ENCODE measurements at regions not wholly inside any gene's neighbourhood (a gene's known extent, or its start where the extent isn't known, plus 50 kb on each side); places are given as distances from the start of the nearest gene placed in this dataset.

GRCh38 chr12:107470645-107471044, 215.0 kb upstream of the PWP1 start:
- Histone ChIP-seq H3K9ac (ENCODE audit: low read length) (no peak overlapping the region), H4K20me1 (ENCODE audit: low read length) (no peaks in the 10 kb centered on the region), H3K4me3 (ENCODE audit: low read length) (no peak overlapping the region), H3K4me2 (ENCODE audit: low read length) (no peak overlapping the region), H3K9me2 (replicated peaks; ENCODE audit: low read length) (no peaks in the 10 kb centered on the region), H3K27me3 (ENCODE audit: low read length) (no peaks in the 10 kb centered on the region), H3K9me3 (ENCODE audit: low read length) (no peaks in the 10 kb centered on the region), H3K4me1 (ENCODE audit: insufficient read depth, low read length) (no peaks in the 10 kb centered on the region), H3F3A (ENCODE audit: low read length, unreplicated experiment) (no peaks in the 10 kb centered on the region), H3K27ac (ENCODE audit: low read length) (no peak overlapping the region), H2AFZ (ENCODE audit: low read length) (no peak overlapping the region), H3K36me3 (ENCODE audit: low read depth, low read length) (no peaks in the 10 kb centered on the region), H3K79me2 (ENCODE audit: low read length) (no peaks in the 10 kb centered on the region)
- DNase-seq (no peak), ATAC-seq (no peak)
- intact Hi-C loops (cut with micrococcal nuclease) = no loop called here
- TF ChIP-seq EZH2phosphoT487 (IDR thresholded peaks at IDR 0.05; ENCODE audit: borderline replicate concordance, low read length) (no peak), EZH2 (IDR thresholded peaks at IDR 0.05; ENCODE audit: low read length, unreplicated experiment) (no peak)
- TF ChIP-seq, protein P1, sequence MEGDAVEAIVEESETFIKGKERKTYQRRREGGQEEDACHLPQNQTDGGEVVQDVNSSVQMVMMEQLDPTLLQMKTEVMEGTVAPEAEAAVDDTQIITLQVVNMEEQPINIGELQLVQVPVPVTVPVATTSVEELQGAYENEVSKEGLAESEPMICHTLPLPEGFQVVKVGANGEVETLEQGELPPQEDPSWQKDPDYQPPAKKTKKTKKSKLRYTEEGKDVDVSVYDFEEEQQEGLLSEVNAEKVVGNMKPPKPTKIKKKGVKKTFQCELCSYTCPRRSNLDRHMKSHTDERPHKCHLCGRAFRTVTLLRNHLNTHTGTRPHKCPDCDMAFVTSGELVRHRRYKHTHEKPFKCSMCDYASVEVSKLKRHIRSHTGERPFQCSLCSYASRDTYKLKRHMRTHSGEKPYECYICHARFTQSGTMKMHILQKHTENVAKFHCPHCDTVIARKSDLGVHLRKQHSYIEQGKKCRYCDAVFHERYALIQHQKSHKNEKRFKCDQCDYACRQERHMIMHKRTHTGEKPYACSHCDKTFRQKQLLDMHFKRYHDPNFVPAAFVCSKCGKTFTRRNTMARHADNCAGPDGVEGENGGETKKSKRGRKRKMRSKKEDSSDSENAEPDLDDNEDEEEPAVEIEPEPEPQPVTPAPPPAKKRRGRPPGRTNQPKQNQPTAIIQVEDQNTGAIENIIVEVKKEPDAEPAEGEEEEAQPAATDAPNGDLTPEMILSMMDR (conservative IDR thresholded peaks at IDR 0.05; ENCODE audit: low read depth, low read length) = no peak
- BruUV-seq (replicated peaks) = no TSS peak
- CTCF ChIA-PET = no interaction called here
- POLR2A ChIA-PET (ENCODE audit: unreplicated experiment) = no interaction called here

DNA sequence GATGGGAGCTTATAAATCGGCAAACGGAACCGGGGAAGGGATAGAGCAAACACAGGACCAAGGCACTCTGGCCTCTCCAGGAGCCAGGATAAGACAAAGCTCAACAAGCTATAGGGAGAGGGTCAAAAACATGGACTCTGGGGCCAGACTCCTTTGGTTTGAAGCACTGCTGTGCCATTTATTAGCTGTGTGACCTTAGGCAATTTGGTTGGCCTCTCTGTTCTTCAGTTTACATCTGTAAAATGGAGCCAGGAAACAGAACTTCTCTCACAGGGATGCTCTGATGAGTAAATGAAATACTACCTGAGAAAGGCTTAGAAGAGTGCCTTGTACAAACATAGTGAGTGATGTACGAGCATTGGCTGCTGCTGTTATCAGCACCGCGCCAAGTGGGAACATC, 213.3 kb upstream of the PWP1 start:
- POLR2A ChIA-PET (ENCODE audit: unreplicated experiment) = no interaction called here

DNA sequence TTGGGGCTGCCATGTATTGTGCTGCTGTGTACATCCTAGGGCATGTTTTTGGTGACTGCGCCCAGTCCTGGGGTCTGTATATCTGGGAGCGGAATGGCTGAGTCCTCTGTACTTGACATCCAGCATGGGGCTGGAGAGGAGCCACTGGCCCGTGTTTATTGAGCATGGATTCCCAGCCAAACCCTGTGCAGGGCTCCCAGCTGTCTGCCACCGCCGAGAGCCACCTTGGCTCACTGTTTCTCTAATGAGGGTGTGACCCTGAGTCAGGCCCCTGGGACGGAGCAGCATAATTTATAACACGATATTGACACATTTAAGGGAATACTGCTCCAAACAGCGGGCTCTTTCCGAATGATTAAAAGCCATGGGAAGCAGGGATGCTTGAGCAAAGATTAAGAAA, 211.5 kb upstream of the PWP1 start:
- no peaks in the 10 kb centered on the region for H3F3A ChIP-seq (ENCODE audit: low read length, unreplicated experiment)
- no TSS peak for BruUV-seq (replicated peaks)
- ATAC-seq (no peak), DNase-seq (no peak)
- H3K27me3 ChIP-seq (ENCODE audit: low read length) = no peaks in the 10 kb centered on the region
- H3K4me2 ChIP-seq (ENCODE audit: low read length) = no peak overlapping the region
- ChIA-PET POLR2A (ENCODE audit: unreplicated experiment) (no interaction called here), CTCF (no interaction called here)
- H3K4me1 ChIP-seq (ENCODE audit: insufficient read depth, low read length) = no peaks in the 10 kb centered on the region; the same call in 1 of the 2 replicates
- H2AFZ ChIP-seq (ENCODE audit: low read length) = no peak overlapping the region
- no peak overlapping the region for H3K4me3 ChIP-seq (ENCODE audit: low read length)
- no peaks in the 10 kb centered on the region for H3K9me2 ChIP-seq (replicated peaks; ENCODE audit: low read length)
- no peaks in the 10 kb centered on the region for H3K36me3 ChIP-seq (ENCODE audit: low read depth, low read length)
- TF ChIP-seq EZH2 (IDR thresholded peaks at IDR 0.05; ENCODE audit: low read length, unreplicated experiment) = no peak
- TF ChIP-seq, protein P1 (conservative IDR thresholded peaks at IDR 0.05; ENCODE audit: low read depth, low read length) = no peak
- no peak for TF ChIP-seq EZH2phosphoT487 (IDR thresholded peaks at IDR 0.05; ENCODE audit: borderline replicate concordance, low read length)
- H3K27ac ChIP-seq (ENCODE audit: low read length) = no peak overlapping the region
- H3K9me3 ChIP-seq (ENCODE audit: low read length) = no peaks in the 10 kb centered on the region
- H3K9ac ChIP-seq (ENCODE audit: low read length) = no peak overlapping the region
- intact Hi-C loops (cut with micrococcal nuclease) = no loop called here
- 0 out of 2 replicates have a peak, but pooled peaks cover 4% of the 10 kb centered on the region for H4K20me1 ChIP-seq (ENCODE audit: low read length)
- H3K79me2 ChIP-seq (ENCODE audit: low read length) = no peaks in the 10 kb centered on the region

More for the DNA sequence above, 213.3 kb upstream of the PWP1 start:
- Histone ChIP-seq H3K27me3 (ENCODE audit: low read length) (no peaks in the 10 kb centered on the region), H4K20me1 (ENCODE audit: low read length) (no peaks in the 10 kb centered on the region), H3K9ac (ENCODE audit: low read length) (no peak overlapping the region), H3K27ac (ENCODE audit: low read length) (no peak overlapping the region), H3K79me2 (ENCODE audit: low read length) (no peaks in the 10 kb centered on the region), H2AFZ (ENCODE audit: low read length) (no peak overlapping the region), H3K4me3 (ENCODE audit: low read length) (no peak overlapping the region), H3K36me3 (ENCODE audit: low read depth, low read length) (no peaks in the 10 kb centered on the region), H3K9me2 (replicated peaks; ENCODE audit: low read length) (no peaks in the 10 kb centered on the region), H3K4me2 (ENCODE audit: low read length) (no peak overlapping the region), H3K4me1 (ENCODE audit: insufficient read depth, low read length) (no peaks in the 10 kb centered on the region), H3K9me3 (ENCODE audit: low read length) (no peaks in the 10 kb centered on the region), H3F3A (ENCODE audit: low read length, unreplicated experiment) (no peaks in the 10 kb centered on the region)
- ATAC-seq = no peak
- TF ChIP-seq EZH2 (IDR thresholded peaks at IDR 0.05; ENCODE audit: low read length, unreplicated experiment) = no peak
- TF ChIP-seq, protein P1 (conservative IDR thresholded peaks at IDR 0.05; ENCODE audit: low read depth, low read length) = no peak
- no peak for TF ChIP-seq EZH2phosphoT487 (IDR thresholded peaks at IDR 0.05; ENCODE audit: borderline replicate concordance, low read length)
- no TSS peak for BruUV-seq (replicated peaks)
- intact Hi-C loops (cut with micrococcal nuclease) = no loop called here
- CTCF ChIA-PET = no interaction called here
- DNase-seq = no peak

Measured in PC-3 (cell line).